H9 (cell line): ENCODE measurements at regions not wholly inside any gene's neighbourhood (a gene's known extent, or its start where the extent isn't known, plus 50 kb on each side); places are given as distances from the start of the nearest gene placed in this dataset.

ENCODE experiments used
- DNase-seq: peaks from one replicate; pipeline ENCODE4 v3.0.0-alpha.2; 2017
- H2AFZ ChIP-seq: one replicate; pipeline ENCODE4 v1.6.1; 2013; ENCODE audit warnings: mild to moderate bottlenecking, low read length, control low read depth, moderate library complexity
- H2AK5ac ChIP-seq: 2 replicates; pipeline ENCODE4 v1.6.1; 2013; ENCODE audit warnings: low read length, control low read depth, mixed read lengths; ENCODE audit not compliant: insufficient read length
- H2BK120ac ChIP-seq: one replicate; pipeline ENCODE4 v1.6.1; 2013; ENCODE audit warnings: low read depth, mild to moderate bottlenecking, low read length, control low read depth, inconsistent platforms; ENCODE audit not compliant: poor library complexity, severe bottlenecking
- H2BK12ac ChIP-seq: 2 replicates; pipeline ENCODE4 v1.6.1; 2013; ENCODE audit warnings: low read length, control low read depth, mixed read lengths, low read depth; ENCODE audit not compliant: insufficient read length
- H2BK15ac ChIP-seq: 2 replicates; pipeline ENCODE4 v1.6.1; 2013; ENCODE audit warnings: low read depth, low read length, control low read depth
- H2BK20ac ChIP-seq: one replicate; pipeline ENCODE4 v1.6.1; 2013; ENCODE audit warnings: low read depth, mild to moderate bottlenecking, low read length, control low read depth, inconsistent platforms; ENCODE audit not compliant: poor library complexity, severe bottlenecking
- H2BK5ac ChIP-seq: 2 replicates; pipeline ENCODE4 v1.6.1; 2013; ENCODE audit warnings: low read length, control low read depth, mixed read lengths; ENCODE audit not compliant: insufficient read length
- H3K14ac ChIP-seq: 2 replicates; pipeline ENCODE4 v1.6.1; 2013; ENCODE audit warnings: low read length, control low read depth; ENCODE audit not compliant: insufficient read depth
- H3K18ac ChIP-seq: 2 replicates; pipeline ENCODE4 v1.6.1; 2013; ENCODE audit warnings: low read depth, mild to moderate bottlenecking, mixed read lengths, low read length, control low read depth; ENCODE audit not compliant: insufficient read length
- H3K23ac ChIP-seq: 2 replicates; pipeline ENCODE4 v1.6.1; 2013; ENCODE audit warnings: low read length, control low read depth, mixed read lengths, low read depth; ENCODE audit not compliant: insufficient read length
- H3K23me2 ChIP-seq: 2 replicates; pipeline ENCODE4 v1.6.1; 2013; ENCODE audit warnings: low read depth, mild to moderate bottlenecking, mixed read lengths, low read length, control low read depth; ENCODE audit not compliant: insufficient read length, poor library complexity, severe bottlenecking
- H3K27ac ChIP-seq: 2 replicates; pipeline ENCODE4 v1.5.1; 2013; ENCODE audit warnings: low read length, control low read depth, mixed read lengths, low read depth; ENCODE audit not compliant: insufficient read length
- H3K27me3 ChIP-seq: 2 replicates; pipeline ENCODE4 v1.6.1; 2013; ENCODE audit warnings: low read length, control low read depth, inconsistent platforms; ENCODE audit not compliant: insufficient read depth
- H3K4ac ChIP-seq: 2 replicates; pipeline ENCODE4 v1.6.1; 2013; ENCODE audit warnings: low read depth, mild to moderate bottlenecking, control low read depth, inconsistent platforms, low read length, moderate library complexity
- H3K4me1 ChIP-seq: 2 replicates; pipeline ENCODE4 v1.6.1; 2013; ENCODE audit warnings: low read length, control low read depth, inconsistent platforms; ENCODE audit not compliant: insufficient read depth
- H3K4me2 ChIP-seq: 2 replicates; pipeline ENCODE4 v1.6.1; 2013; ENCODE audit warnings: low read length, control low read depth, mixed read lengths; ENCODE audit not compliant: insufficient read length, insufficient read depth
- H3K56ac ChIP-seq: 2 replicates; pipeline ENCODE4 v1.6.1; 2013; ENCODE audit warnings: low read depth, mild to moderate bottlenecking, mixed read lengths, low read length, control low read depth; ENCODE audit not compliant: insufficient read length
- H3K79me1 ChIP-seq: 2 replicates; pipeline ENCODE4 v1.6.1; 2013; ENCODE audit warnings: low read depth, mild to moderate bottlenecking, moderate library complexity, low read length, control low read depth, inconsistent platforms; ENCODE audit not compliant: insufficient read depth, poor library complexity, severe bottlenecking
- H3K79me2 ChIP-seq: 2 replicates; pipeline ENCODE4 v1.6.1; 2013; ENCODE audit warnings: low read length, control low read depth, inconsistent platforms; ENCODE audit not compliant: insufficient read depth
- H3K9ac ChIP-seq: 2 replicates; pipeline ENCODE4 v1.6.1; 2013; ENCODE audit warnings: low read length, control low read depth, mixed read lengths; ENCODE audit not compliant: insufficient read length; ENCODE audit errors: extremely low read depth
- H3K9me3 ChIP-seq: one replicate; pipeline ENCODE4 v1.6.1; 2013; ENCODE audit warnings: low read depth, low read length, inconsistent platforms; ENCODE audit not compliant: control insufficient read depth
- H3T11ph ChIP-seq: one replicate; pipeline ENCODE4 v1.6.1; 2013; ENCODE audit warnings: mild to moderate bottlenecking, low read length, control low read depth, inconsistent platforms
- H4K20me1 ChIP-seq: one replicate; pipeline ENCODE4 v1.6.1; 2013; ENCODE audit not compliant: control insufficient read depth, insufficient read length, insufficient read depth
- H4K5ac ChIP-seq: 2 replicates; pipeline ENCODE4 v1.6.1; 2013; ENCODE audit warnings: low read depth, mild to moderate bottlenecking, mixed read lengths, low read length, control low read depth; ENCODE audit not compliant: insufficient read length
- H4K8ac ChIP-seq: replicated peaks from 2 replicates; pipeline ENCODE4 v1.6.1; 2013; ENCODE audit warnings: low read length, control low read depth, mixed read lengths, low read depth; ENCODE audit not compliant: insufficient read length
- H4K91ac ChIP-seq: 2 replicates; pipeline ENCODE4 v1.6.1; 2013; ENCODE audit warnings: low read depth, mild to moderate bottlenecking, moderate library complexity, mixed read lengths, low read length, control low read depth; ENCODE audit not compliant: insufficient read length
- H3K27ac Mint-ChIP-seq, 3 experiments: 2 replicates in 2 of 3; 3 replicates in 1 of 3; pipeline ENCODE4 v1.8.0; 2020 to 2021; ENCODE audit warnings: mixed read lengths in 3 of 3, mild to moderate bottlenecking in 1 of 3, moderate library complexity in 1 of 3
- H3K27me3 Mint-ChIP-seq: 2 replicates; pipeline ENCODE4 v1.8.0; 2021; ENCODE audit warnings: low read depth, mild to moderate bottlenecking, moderate library complexity, mixed read lengths
- H3K36me3 Mint-ChIP-seq, 3 experiments: 2 replicates in 2 of 3; 3 replicates in 1 of 3; pipeline ENCODE4 v1.8.0; 2020 to 2021; ENCODE audit warnings: low read depth in 3 of 3, mixed read lengths in 3 of 3; ENCODE audit not compliant: insufficient read depth in 1 of 3
- H3K4me1 Mint-ChIP-seq, 2 experiments: 2 replicates each; pipeline ENCODE4 v1.8.0; 2020; ENCODE audit warnings: mixed read lengths in 2 of 2
- H3K4me3 Mint-ChIP-seq, 2 experiments: 2 replicates in 1 of 2; 3 replicates in 1 of 2; pipeline ENCODE4 v1.8.0; 2020 to 2021; ENCODE audit warnings: mild to moderate bottlenecking in 2 of 2, mixed read lengths in 2 of 2, moderate library complexity in 1 of 2
- H3K9me3 Mint-ChIP-seq, 2 experiments: 2 replicates in 1 of 2; 3 replicates in 1 of 2; pipeline ENCODE4 v1.8.0; 2020; ENCODE audit warnings: mild to moderate bottlenecking in 2 of 2, mixed read lengths in 2 of 2, moderate library complexity in 1 of 2
- whole genome bisulfite sequencing: extraction: QIAGEN DNeasy Blood & Tissue Kit; methylation state at CpG from one replicate; pipeline ENCODE4 v1.1.7; 2013; ENCODE audit warnings: missing lambda C conversion rate, low lambda C conversion rate, mixed read lengths; ENCODE audit not compliant: insufficient read length; ENCODE audit errors: extremely low coverage; 5-methylcytosine and 5-hydroxymethylcytosine counted together
- TF ChIP-seq, protein P1 (sequence below): fragments of 200-600 bp; sonication (generic); conservative IDR thresholded peaks from 3 replicates; pipeline ENCODE4 v1.8.0; 2021; ENCODE audit warnings: antibody characterized with exemption, mild to moderate bottlenecking

DNA sequence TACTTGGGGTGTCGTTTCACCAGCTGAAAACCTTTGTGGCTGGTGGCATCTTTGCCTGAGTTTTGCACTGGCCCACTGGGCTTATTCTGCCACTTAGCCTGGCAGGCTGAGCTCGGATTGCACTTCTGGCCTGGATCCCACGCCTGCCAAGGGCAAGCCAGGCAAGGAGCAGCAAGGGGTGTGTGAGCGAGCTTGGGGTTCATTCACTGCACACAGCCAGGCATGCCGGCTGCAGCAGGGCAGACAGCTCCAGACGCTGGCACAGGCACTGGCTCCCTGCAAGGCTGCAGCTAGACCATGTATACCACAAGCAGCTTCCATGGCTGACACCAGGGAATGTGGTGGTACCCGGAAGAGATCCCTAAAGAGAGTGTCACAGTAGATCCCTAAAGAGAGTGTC lies 476.3 kb downstream of the EPHA5 start:
- no peak overlapping the region for H2BK120ac ChIP-seq
- H3K9me3 ChIP-seq, result no peaks in the 10 kb centered on the region
- H4K5ac ChIP-seq, result no peak overlapping the region
- no peak overlapping the region for H3T11ph ChIP-seq
- H3K4me1 Mint-ChIP-seq, result no peaks in the 10 kb centered on the region
- H3K4ac ChIP-seq, result no peak overlapping the region
- H4K8ac ChIP-seq, result no peak overlapping the region
- TF ChIP-seq, protein P1, sequence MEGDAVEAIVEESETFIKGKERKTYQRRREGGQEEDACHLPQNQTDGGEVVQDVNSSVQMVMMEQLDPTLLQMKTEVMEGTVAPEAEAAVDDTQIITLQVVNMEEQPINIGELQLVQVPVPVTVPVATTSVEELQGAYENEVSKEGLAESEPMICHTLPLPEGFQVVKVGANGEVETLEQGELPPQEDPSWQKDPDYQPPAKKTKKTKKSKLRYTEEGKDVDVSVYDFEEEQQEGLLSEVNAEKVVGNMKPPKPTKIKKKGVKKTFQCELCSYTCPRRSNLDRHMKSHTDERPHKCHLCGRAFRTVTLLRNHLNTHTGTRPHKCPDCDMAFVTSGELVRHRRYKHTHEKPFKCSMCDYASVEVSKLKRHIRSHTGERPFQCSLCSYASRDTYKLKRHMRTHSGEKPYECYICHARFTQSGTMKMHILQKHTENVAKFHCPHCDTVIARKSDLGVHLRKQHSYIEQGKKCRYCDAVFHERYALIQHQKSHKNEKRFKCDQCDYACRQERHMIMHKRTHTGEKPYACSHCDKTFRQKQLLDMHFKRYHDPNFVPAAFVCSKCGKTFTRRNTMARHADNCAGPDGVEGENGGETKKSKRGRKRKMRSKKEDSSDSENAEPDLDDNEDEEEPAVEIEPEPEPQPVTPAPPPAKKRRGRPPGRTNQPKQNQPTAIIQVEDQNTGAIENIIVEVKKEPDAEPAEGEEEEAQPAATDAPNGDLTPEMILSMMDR, result no peak
- no peak overlapping the region for H3K23ac ChIP-seq
- H3K14ac ChIP-seq, result no peak overlapping the region
- no peak overlapping the region for H4K91ac ChIP-seq
- H3K27me3 ChIP-seq, result no peaks in the 10 kb centered on the region
- no peak overlapping the region for H3K18ac ChIP-seq
- H3K9me3 Mint-ChIP-seq, result no peaks in the 10 kb centered on the region
- no peaks in the 10 kb centered on the region for H4K20me1 ChIP-seq
- no peak overlapping the region for H3K4me3 Mint-ChIP-seq
- no peaks in the 10 kb centered on the region for H3K27me3 Mint-ChIP-seq
- no peak for DNase-seq
- H3K9ac ChIP-seq, result no peak overlapping the region
- no peak overlapping the region for H3K56ac ChIP-seq
- no peak overlapping the region for H2BK5ac ChIP-seq
- no peak overlapping the region for H2BK20ac ChIP-seq
- H2BK12ac ChIP-seq, result no peak overlapping the region
- H3K79me2 ChIP-seq, result no peaks in the 10 kb centered on the region
- no peak overlapping the region for H3K27ac ChIP-seq
- H3K27ac Mint-ChIP-seq, result no peak overlapping the region
- H3K4me1 ChIP-seq, result no peaks in the 10 kb centered on the region
- no peak overlapping the region for H3K4me2 ChIP-seq
- H2AK5ac ChIP-seq, result no peak overlapping the region
- WGBS, result no CpG with 5 or more reads among the region's 7 CpGs
- H2AFZ ChIP-seq, result no peak overlapping the region
- no peaks in the 10 kb centered on the region for H3K79me1 ChIP-seq
- no peaks in the 10 kb centered on the region for H3K36me3 Mint-ChIP-seq
- no peaks in the 10 kb centered on the region for H3K23me2 ChIP-seq
- H2BK15ac ChIP-seq, result no peak overlapping the region
